A549 (cell line): ENCODE measurements at regions not wholly inside any gene's neighbourhood (a gene's known extent, or its start where the extent isn't known, plus 50 kb on each side); places are given as distances from the start of the nearest gene placed in this dataset.

ENCODE experiments used
- CEBPB ChIP-seq, 2 experiments: fragments of >200 bp in 1 of 2; sonication (Bioruptor Twin) in 1 of 2; formaldehyde crosslinking in 1 of 2; IDR thresholded peaks; 2 replicates each; pipeline ENCODE4 v1.6.1; 2012 to 2016
- CTCF ChIP-seq: fragments of >200 bp; sonication (Bioruptor Twin); formaldehyde crosslinking; IDR thresholded peaks from 3 replicates; pipeline ENCODE4 v1.5.1; 2016
- EHMT2 ChIP-seq: fragments of 200-600 bp; sonication (generic); IDR thresholded peaks from 2 replicates; pipeline ENCODE4 v1.6.1; 2016; ENCODE audit warnings: antibody characterized with exemption, low read depth, mild to moderate bottlenecking, moderate library complexity
- EP300 ChIP-seq, 2 experiments: fragments of >200 bp; sonication (Bioruptor Twin); formaldehyde crosslinking; IDR thresholded peaks; 2 replicates in 1 of 2; 3 replicates in 1 of 2; pipeline ENCODE4 v1.6.1; 2016 to 2017
- MAFK ChIP-seq: fragments of 450-650 bp; IDR thresholded peaks from 2 replicates; pipeline ENCODE4 v1.6.1; 2014; ENCODE audit not compliant: partially characterized antibody
- PBX3 ChIP-seq: IDR thresholded peaks from 2 replicates; pipeline ENCODE4 v1.6.1; 2012
- POLR2A ChIP-seq: IDR thresholded peaks from 2 replicates; pipeline ENCODE4 v1.6.1; 2012; ENCODE audit warnings: mild to moderate bottlenecking, low read length
- SMC3 ChIP-seq: fragments of >200 bp; sonication (Bioruptor Twin); formaldehyde crosslinking; IDR thresholded peaks from 3 replicates; pipeline ENCODE4 v1.6.1; 2018; ENCODE audit warnings: inconsistent platforms
- ZFP36 ChIP-seq: fragments of 450-650 bp; IDR thresholded peaks from 2 replicates; pipeline ENCODE4 v1.6.1; 2014; ENCODE audit warnings: borderline replicate concordance; ENCODE audit not compliant: partially characterized antibody
- TF ChIP-seq, protein P1 (sequence below): fragments of 200-600 bp; sonication (generic); IDR thresholded peaks from 2 replicates; pipeline ENCODE4 v1.6.1; 2016; ENCODE audit warnings: antibody characterized with exemption, mild to moderate bottlenecking, moderate library complexity
- TF ChIP-seq, protein P2 (sequence below): IDR thresholded peaks from 2 replicates; pipeline ENCODE4 v1.6.1; 2012

DNA sequence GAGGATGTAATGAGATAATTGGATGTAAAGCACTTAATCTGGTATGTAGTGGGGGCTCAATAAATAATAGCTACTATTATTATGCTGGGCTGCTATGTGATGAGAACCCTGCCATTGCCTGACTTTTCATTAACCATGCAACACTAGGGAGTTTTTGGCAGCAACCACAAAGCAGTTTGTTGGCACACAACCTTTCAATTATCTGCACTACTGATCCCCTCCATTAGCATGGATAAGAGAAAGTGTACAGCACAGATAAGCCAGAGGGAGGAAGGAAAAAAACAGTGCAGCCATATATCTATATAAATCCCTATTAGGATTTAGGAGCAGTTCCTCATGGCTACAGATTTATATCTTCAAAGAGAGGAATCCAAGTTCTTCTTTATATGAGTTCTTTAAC is 498.5 kb downstream of the NUF2 start:
- TF ChIP-seq, protein P1, sequence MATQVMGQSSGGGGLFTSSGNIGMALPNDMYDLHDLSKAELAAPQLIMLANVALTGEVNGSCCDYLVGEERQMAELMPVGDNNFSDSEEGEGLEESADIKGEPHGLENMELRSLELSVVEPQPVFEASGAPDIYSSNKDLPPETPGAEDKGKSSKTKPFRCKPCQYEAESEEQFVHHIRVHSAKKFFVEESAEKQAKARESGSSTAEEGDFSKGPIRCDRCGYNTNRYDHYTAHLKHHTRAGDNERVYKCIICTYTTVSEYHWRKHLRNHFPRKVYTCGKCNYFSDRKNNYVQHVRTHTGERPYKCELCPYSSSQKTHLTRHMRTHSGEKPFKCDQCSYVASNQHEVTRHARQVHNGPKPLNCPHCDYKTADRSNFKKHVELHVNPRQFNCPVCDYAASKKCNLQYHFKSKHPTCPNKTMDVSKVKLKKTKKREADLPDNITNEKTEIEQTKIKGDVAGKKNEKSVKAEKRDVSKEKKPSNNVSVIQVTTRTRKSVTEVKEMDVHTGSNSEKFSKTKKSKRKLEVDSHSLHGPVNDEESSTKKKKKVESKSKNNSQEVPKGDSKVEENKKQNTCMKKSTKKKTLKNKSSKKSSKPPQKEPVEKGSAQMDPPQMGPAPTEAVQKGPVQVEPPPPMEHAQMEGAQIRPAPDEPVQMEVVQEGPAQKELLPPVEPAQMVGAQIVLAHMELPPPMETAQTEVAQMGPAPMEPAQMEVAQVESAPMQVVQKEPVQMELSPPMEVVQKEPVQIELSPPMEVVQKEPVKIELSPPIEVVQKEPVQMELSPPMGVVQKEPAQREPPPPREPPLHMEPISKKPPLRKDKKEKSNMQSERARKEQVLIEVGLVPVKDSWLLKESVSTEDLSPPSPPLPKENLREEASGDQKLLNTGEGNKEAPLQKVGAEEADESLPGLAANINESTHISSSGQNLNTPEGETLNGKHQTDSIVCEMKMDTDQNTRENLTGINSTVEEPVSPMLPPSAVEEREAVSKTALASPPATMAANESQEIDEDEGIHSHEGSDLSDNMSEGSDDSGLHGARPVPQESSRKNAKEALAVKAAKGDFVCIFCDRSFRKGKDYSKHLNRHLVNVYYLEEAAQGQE: no peak
- no peak for TF ChIP-seq POLR2A
- TF ChIP-seq CTCF: no peak
- no peak for TF ChIP-seq EP300 (IDR thresholded peaks at IDR 0.05)
- TF ChIP-seq CEBPB (IDR thresholded peaks at IDR 0.05): no peak
- TF ChIP-seq SMC3: no peak
- TF ChIP-seq ZFP36: no peak
- no peak for TF ChIP-seq MAFK
- TF ChIP-seq, protein P2, sequence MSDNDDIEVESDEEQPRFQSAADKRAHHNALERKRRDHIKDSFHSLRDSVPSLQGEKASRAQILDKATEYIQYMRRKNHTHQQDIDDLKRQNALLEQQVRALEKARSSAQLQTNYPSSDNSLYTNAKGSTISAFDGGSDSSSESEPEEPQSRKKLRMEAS: no peak
- TF ChIP-seq EHMT2: no peak
- no peak for TF ChIP-seq PBX3
